Dedifferentiated amniotic fluid mesenchymal stem cell (primary cell): ENCODE measurements at regions not wholly inside any gene's neighbourhood (a gene's known extent, or its start where the extent isn't known, plus 50 kb on each side); places are given as distances from the start of the nearest gene placed in this dataset.

Experiments
- DNase-seq: peaks from one replicate; pipeline ENCODE4 v3.0.0-alpha.2; 2016; ENCODE audit errors: extremely low spot score

GRCh38 chr7:12127455-12127854 lies 83.6 kb upstream of the TMEM106B start:
- DNase-seq: no peak

GRCh38 chr7:12130609-12131008 lies 80.5 kb upstream of the TMEM106B start:
- DNase-seq: no peak

GRCh38 chr7:12131122-12131521 lies 80.0 kb upstream of the TMEM106B start:
- no peak for DNase-seq

DNA sequence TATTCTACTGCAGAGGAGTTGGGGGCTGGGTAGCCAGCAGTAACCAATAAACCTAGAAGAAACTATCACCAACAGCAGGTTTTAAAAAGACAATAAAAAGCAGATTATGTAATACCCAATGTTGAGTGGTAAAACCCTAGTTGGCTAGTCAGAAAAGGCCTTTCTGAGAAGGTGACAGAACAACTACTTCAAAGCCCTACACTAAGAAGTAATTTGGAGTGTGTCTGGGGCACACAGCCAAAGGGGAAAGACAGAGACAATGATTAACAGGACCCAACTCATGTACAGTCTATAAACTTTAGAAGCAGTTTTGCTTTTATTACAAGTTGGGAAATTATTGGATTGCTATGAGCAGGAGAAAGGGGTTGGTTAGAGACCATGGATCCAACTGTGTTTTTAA lies 77.2 kb upstream of the TMEM106B start:
- no peak for DNase-seq

DNA sequence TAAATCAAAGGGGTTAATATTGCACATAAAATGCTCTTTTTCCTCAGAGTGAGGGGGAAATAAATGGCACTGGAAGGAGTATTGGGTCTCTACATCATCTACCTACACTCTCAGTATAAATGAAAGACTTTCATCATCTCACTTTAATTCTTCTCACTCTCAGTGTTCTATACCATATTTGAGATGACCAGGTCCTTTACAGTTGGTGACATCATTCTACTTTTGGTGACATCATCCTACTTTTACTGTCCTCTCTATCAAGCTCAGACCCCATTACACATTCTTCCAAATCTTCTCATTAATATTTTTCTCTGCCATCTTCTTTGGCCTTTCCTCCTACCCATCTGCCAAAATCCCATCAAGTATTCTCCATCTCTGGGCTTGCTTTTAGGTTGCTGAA lies 74.6 kb upstream of the TMEM106B start:
- no peak for DNase-seq

DNA sequence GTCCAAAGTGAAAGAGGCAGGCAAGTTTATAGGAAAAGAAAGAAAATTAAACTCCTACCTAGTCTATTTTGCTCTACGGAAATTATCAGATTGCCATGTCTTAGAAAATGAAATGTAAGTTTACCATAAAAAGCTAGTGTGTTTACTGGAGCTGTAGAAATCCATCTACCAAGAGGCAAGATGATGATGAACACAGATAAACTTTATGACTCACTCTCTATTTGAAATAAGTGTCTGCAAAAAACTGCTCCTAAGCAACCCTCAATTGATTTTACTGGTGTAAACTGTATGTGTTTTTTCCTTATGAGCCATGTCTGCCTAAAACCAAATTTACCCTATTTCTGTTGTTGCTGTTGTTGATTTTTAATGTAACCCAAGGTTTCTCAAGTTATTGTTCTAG lies 73.8 kb upstream of the TMEM106B start:
- DNase-seq: no peak

DNA sequence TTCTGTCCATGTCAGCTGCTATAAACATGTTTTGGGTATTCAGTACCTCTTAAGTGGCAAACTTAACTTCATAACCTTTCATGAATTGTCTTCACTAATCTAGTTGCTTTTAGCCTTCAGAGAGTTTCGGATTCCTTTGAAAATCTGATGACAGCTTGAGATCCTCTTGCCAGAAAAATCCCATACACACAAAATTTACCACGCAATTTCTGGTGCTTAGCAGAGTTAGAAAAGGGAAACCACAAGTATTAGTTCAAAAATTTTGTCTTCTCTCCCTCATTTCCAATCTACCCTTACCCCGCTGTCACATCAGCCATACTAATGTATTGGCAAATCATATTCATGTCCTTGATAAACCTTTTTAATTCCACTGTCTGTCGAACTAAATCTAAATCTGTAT lies 72.7 kb upstream of the TMEM106B start:
- DNase-seq: no peak

GRCh38 chr7:12139416-12139815 lies 71.7 kb upstream of the TMEM106B start:
- DNase-seq: no peak

- no peak for DNase-seq
These were observed 64.3 kb upstream of the TMEM106B start for GRCh38 chr7:12146813-12147212.

GRCh38 chr7:12152196-12152918 lies 58.7 kb upstream of the TMEM106B start:
- no peak for DNase-seq

GRCh38 chr7:12154119-12154518 lies 57.0 kb upstream of the TMEM106B start:
- no peak for DNase-seq

- no peak for DNase-seq
These were observed 53.6 kb upstream of the TMEM106B start for GRCh38 chr7:12157517-12157916.

DNA sequence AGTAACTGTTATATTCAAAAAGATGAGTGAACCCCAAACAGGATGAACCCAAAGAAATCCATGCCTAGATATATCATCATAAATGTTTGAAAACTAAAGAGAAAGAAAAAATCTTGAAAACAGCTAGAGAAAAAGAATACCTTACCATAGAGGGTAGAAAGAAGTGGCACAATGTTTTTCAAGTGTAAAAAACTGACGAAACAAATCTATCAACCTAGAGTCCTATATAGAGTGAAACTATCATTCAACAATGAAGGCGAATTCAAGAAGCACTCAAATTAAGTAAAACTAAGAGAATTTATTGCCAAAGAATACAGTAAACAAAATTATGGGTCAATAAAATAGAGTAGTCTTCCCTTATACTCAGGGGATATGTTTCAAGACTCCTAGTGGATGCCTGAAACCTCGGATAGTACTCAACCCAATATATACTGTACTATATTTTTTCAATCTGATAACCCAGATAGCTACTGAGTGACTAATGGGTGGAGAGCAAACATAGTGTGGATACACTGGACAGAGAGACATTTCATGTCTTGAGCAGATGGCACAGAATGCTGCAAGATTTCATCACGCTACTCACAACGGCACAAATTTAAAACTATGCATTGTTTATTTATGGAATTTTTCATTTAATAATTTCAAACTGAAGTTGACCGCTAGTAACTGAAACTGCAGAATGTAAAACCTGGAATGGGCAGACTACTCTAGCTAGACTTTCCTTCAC lies 52.6 kb upstream of the TMEM106B start:
- DNase-seq: peak; percentile 83

GRCh38 chr7:12161146-12161545 lies 49.9 kb upstream of the TMEM106B start:
- no peak for DNase-seq
